Psoas muscle (tissue), 7 donors: ENCODE measurements at regions not wholly inside any gene's neighbourhood (a gene's known extent, or its start where the extent isn't known, plus 50 kb on each side); places are given as distances from the start of the nearest gene placed in this dataset.

Experiments used
- ATAC-seq, 4 donors: fragments of 200-7000 bp; cut with Tn5 transposase; one replicate each; pipeline ENCODE4 v1.9.1; 2020; ENCODE audit warnings: moderate library complexity in 3 of 4, mild to moderate bottlenecking in 2 of 4
- DNase-seq, 2 donors: peaks; one replicate each; pipeline ENCODE4 v3.0.0-alpha.2; 2020
- H3K27ac ChIP-seq: fragments of 200-600 bp; one replicate; pipeline ENCODE4 v1.8.0; 2022
- H3K27me3 ChIP-seq, 3 donors: fragments of 200-600 bp in 1 of 3; one replicate each; pipeline versions ENCODE4 v1.6.1 to v1.8.0; 2013 to 2022; ENCODE audit warnings: low read length in 2 of 3, mild to moderate bottlenecking in 2 of 3, moderate library complexity in 1 of 3; ENCODE audit not compliant: insufficient read depth in 3 of 3
- H3K36me3 ChIP-seq, 2 donors: fragments of 200-600 bp in 1 of 2; one replicate each; pipeline versions ENCODE4 v1.6.1 to v1.8.0; 2013 to 2022; ENCODE audit warnings: low read depth in 1 of 2, mild to moderate bottlenecking in 1 of 2, moderate library complexity in 1 of 2; ENCODE audit not compliant: insufficient read depth in 1 of 2
- H3K4me1 ChIP-seq: fragments of 200-600 bp; one replicate; pipeline ENCODE4 v1.8.0; 2022
- H3K4me3 ChIP-seq: fragments of 200-600 bp; one replicate; pipeline ENCODE4 v1.8.0; 2022; ENCODE audit warnings: mild to moderate bottlenecking
- H3K9me3 ChIP-seq: fragments of 200-600 bp; one replicate; pipeline ENCODE4 v1.8.0; 2022
- WGBS, 3 donors: extraction: QIAGEN DNeasy Blood & Tissue Kit; methylation state at CpG; one replicate each; pipeline versions ENCODE4 v1.1.6 to v1.1.7; 2013; 5-methylcytosine and 5-hydroxymethylcytosine counted together
- intact Hi-C, 2 donors: fragments of 100-400 bp; cut with DNase I; formaldehyde crosslinking; loops; one replicate each; pipeline versions ENCODE4 v1.11.0 to v1.14.2; 2022
- TF ChIP-seq, protein P1 (sequence below): fragments of 200-600 bp; IDR thresholded peaks from one replicate; pipeline ENCODE4 v1.8.0; 2022; ENCODE audit warnings: antibody characterized with exemption
- donor health status: healthy with polysubstance abuse.
- donor health status: DM: no; HTN: no; CAD: no; lungs with moderate emphysema.
- donor health status: Bipolar disorder and iron deficiency.
- donor health status: healthy.
- donor health status: DM: yes; HTN: yes; CAD: no.
- donor health status: DM: no; HTN: no; CAD: no.
- donor health status: DM: yes; HTN: yes; CAD: no.

DNA sequence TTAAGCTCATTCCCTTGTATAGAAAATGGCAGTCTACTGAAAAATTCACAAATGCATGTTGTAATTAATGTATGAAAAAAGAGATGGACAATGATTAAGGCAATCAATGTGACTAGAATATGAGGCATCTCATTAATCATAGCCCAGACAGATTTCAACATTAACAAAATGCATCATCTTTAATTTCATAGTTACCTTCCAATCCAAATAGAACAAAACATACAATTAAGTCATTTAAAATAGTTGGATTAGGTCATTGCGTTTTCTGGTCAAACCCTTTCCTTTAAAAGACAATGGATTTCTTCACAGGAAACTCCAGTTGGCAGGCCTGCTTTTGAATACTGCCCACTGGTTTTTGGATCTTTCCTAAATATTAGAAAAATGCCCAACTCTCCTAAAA lies 203.9 kb downstream of the HAO1 start:
- TF ChIP-seq, protein P1, sequence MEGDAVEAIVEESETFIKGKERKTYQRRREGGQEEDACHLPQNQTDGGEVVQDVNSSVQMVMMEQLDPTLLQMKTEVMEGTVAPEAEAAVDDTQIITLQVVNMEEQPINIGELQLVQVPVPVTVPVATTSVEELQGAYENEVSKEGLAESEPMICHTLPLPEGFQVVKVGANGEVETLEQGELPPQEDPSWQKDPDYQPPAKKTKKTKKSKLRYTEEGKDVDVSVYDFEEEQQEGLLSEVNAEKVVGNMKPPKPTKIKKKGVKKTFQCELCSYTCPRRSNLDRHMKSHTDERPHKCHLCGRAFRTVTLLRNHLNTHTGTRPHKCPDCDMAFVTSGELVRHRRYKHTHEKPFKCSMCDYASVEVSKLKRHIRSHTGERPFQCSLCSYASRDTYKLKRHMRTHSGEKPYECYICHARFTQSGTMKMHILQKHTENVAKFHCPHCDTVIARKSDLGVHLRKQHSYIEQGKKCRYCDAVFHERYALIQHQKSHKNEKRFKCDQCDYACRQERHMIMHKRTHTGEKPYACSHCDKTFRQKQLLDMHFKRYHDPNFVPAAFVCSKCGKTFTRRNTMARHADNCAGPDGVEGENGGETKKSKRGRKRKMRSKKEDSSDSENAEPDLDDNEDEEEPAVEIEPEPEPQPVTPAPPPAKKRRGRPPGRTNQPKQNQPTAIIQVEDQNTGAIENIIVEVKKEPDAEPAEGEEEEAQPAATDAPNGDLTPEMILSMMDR = no peak
- WGBS, 3 donors = 16 to 55% (median 33%) methylated on average over 1 of the region's 1 CpG
- H3K9me3 ChIP-seq = no peaks in the 10 kb centered on the region
- intact Hi-C loops = no loop called here
- no peak for DNase-seq
- no peak for ATAC-seq
- H3K27ac ChIP-seq = no peak overlapping the region
- no peak overlapping the region for H3K4me3 ChIP-seq
- no peaks in the 10 kb centered on the region for H3K27me3 ChIP-seq
- no peaks in the 10 kb centered on the region for H3K4me1 ChIP-seq
- H3K36me3 ChIP-seq = no peaks in the 10 kb centered on the region

DNA sequence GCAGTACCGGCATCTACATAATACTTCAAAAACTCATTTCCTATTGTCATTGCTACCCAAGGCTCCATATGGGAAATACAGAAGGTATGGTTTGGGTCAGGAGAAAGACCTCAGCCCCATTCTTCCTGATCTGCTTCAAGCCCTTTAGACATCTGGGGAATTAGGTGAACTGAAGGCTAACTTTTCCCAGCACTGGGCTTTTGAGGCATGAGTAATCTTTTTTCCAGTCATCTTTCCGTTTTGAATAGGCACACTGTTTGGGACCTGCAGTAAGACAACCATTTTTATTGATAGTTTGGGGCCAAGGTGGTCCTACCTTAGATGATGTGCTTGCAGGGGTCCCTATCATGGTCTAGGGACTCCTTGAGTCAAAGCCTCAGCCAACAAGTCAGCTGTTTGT lies 198.4 kb downstream of the HAO1 start:
- no peaks in the 10 kb centered on the region for H3K4me1 ChIP-seq
- 71 to 84% (median 79%) methylated on average over 2 of the region's 2 CpGs for WGBS, 3 donors
- H3K36me3 ChIP-seq = no peaks in the 10 kb centered on the region
- no peaks in the 10 kb centered on the region for H3K9me3 ChIP-seq
- no peak for ATAC-seq
- no peak overlapping the region for H3K27ac ChIP-seq
- no peak for DNase-seq
- intact Hi-C loops = no loop called here
- H3K4me3 ChIP-seq = no peak overlapping the region
- TF ChIP-seq, protein P1 = no peak
- no peaks in the 10 kb centered on the region for H3K27me3 ChIP-seq

DNA sequence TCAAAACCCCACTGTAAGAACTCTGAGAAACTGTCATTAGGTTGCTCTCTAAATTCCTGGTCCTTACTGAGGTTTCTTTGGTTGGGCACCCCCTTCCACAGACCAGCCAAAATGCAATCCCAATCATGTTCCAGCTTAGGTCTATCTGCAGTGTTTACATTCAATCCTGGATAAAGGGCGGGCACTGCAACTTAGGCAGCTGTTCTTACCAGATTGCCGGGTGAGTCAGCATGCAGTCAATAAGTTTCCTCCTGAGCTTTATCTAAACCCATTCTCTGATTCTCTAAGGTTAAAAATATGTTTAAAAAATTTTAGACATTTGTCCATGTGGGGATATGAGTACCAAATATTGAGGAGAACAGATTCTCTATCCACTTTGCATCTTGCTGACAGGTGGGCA lies 197.8 kb downstream of the HAO1 start:
- no peak for DNase-seq
- Histone ChIP-seq H3K27ac (no peak overlapping the region), H3K4me1 (no peaks in the 10 kb centered on the region), H3K36me3 (no peaks in the 10 kb centered on the region), H3K9me3 (no peaks in the 10 kb centered on the region), H3K4me3 (no peak overlapping the region), H3K27me3 (no peaks in the 10 kb centered on the region)
- 69 to 75% (median 74%) methylated on average over 2 of the region's 2 CpGs for WGBS, 3 donors
- intact Hi-C loops = no loop called here
- TF ChIP-seq, protein P1 = no peak
- no peak for ATAC-seq

DNA sequence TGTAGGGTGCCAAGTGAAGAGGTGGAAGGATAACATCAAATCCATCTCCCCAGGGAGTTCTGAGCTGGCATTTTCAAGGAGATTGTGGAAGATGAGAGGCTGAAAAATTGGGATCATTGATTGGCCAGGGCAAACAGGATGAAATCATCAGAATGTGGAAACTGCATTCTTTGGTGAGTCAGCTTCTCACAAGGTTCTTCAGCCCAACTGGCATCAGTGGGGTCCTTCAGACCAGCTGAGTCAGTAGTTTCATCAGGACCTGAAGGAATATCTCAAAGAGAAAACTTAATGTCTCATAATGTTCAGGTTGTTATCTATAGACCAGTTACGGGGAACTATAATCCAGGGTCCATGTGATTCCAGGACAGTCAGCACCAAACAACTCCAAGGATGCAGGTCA lies 195.8 kb downstream of the HAO1 start:
- no peak for DNase-seq
- Histone ChIP-seq H3K27ac (no peak overlapping the region), H3K4me1 (no peaks in the 10 kb centered on the region), H3K9me3 (no peaks in the 10 kb centered on the region), H3K36me3 (no peaks in the 10 kb centered on the region), H3K27me3 (no peaks in the 10 kb centered on the region), H3K4me3 (no peak overlapping the region)
- TF ChIP-seq, protein P1 = no peak
- WGBS, 3 donors = 78 to 91% (median 84%) methylated on average over 1 of the region's 1 CpG
- intact Hi-C loops = no loop called here
- ATAC-seq = no peak

DNA sequence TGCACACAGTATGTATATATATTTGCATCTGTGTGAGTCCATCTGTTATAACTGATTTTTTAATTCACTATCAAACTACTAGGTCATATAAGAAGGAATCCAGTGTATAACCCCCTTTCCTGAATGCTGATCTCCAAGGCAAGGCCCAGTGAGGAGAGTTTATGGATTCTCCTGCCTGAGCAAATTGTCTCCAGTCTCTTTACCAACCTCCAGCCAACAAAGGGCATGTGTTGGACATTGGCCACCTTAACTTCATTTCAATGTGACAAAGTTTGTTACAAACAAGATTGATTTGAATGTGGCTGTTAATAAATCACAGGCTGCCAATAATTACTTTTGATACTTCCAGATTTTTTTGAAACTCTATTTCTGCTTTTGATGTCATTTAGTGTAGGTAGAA lies 191.6 kb downstream of the HAO1 start:
- intact Hi-C loops = no loop called here
- ATAC-seq (no peak), DNase-seq (no peak)
- Histone ChIP-seq H3K4me3 (no peak overlapping the region), H3K9me3 (no peaks in the 10 kb centered on the region), H3K27me3 (no peaks in the 10 kb centered on the region), H3K4me1 (no peaks in the 10 kb centered on the region), H3K27ac (no peak overlapping the region), H3K36me3 (no peaks in the 10 kb centered on the region)
- TF ChIP-seq, protein P1 = no peak
